ENCODE measurements at regions not wholly inside any gene's neighbourhood (a gene's known extent, or its start where the extent isn't known, plus 50 kb on each side); places are given as distances from the start of the nearest gene placed in this dataset.

GRCh38 chr2:22027345-22028005 is 903.7 kb downstream of the TDRD15 start:
- POLR2A ChIA-PET = no interaction called here
- WGBS (ENCODE audit: missing lambda C conversion rate) = 0% methylated on average over 2 of the region's 2 CpGs
- H3K4me3 ChIP-seq = no peak overlapping the region
- H3K27ac ChIP-seq = no peak overlapping the region
- H3K4me1 ChIP-seq = no peaks in the 10 kb centered on the region
- FAIRE-seq = no peak
- CTCF ChIA-PET = no interaction called here
- DNase-seq (ENCODE audit: low read depth in 1 of 2, low spot score in 1 of 2) = no peak
- no peak for TF ChIP-seq RAD21 (conservative IDR thresholded peaks at IDR 0.05 in 1 of 2, IDR thresholded peaks at IDR 0.05 in 1 of 2)
- no peak for TF ChIP-seq ZC3H11A (IDR thresholded peaks at IDR 0.05)
- TF ChIP-seq CBX8 (IDR thresholded peaks at IDR 0.05) = no peak
- TF ChIP-seq FOSL2 (IDR thresholded peaks at IDR 0.05) = no peak
- TF ChIP-seq FOSL2 (CRISPR knock-in tag; IDR thresholded peaks at IDR 0.05) = no peak
- TF ChIP-seq RCOR1 (IDR thresholded peaks at IDR 0.05; ENCODE audit: low read depth, low read length) = no peak
- no peak for TF ChIP-seq USF2 (IDR thresholded peaks at IDR 0.05)
- no peak for TF ChIP-seq BHLHE40 (IDR thresholded peaks at IDR 0.05; ENCODE audit: low read depth, low read length)
- no peak for TF ChIP-seq CTCF (IDR thresholded peaks at IDR 0.05)
- TF ChIP-seq RFX5 (IDR thresholded peaks at IDR 0.05) = no peak
- H3K9me3 ChIP-seq = no peaks in the 10 kb centered on the region
- H3K4me2 ChIP-seq = no peak overlapping the region
- no peak for ATAC-seq

GRCh38 chr2:22035361-22035830 is 911.6 kb downstream of the TDRD15 start:
- ChIA-PET CTCF (no interaction called here), POLR2A (no interaction called here)
- no peak overlapping the region for H3K27ac ChIP-seq
- H3K4me1 ChIP-seq = no peaks in the 10 kb centered on the region
- no peaks in the 10 kb centered on the region; the same call in 2 of the 3 replicates for H3K9me3 ChIP-seq
- H3K4me2 ChIP-seq = no peak overlapping the region
- ATAC-seq = no peak
- no peak overlapping the region for H3K4me3 ChIP-seq
- no peak for DNase-seq (ENCODE audit: low read depth in 1 of 2, low spot score in 1 of 2)
- no peak for FAIRE-seq
- TF ChIP-seq RARB (CRISPR knock-in tag; IDR thresholded peaks at IDR 0.05) = no peak
- TF ChIP-seq JUNB (IDR thresholded peaks at IDR 0.05) = no peak
- TF ChIP-seq CBX2 (IDR thresholded peaks at IDR 0.05; ENCODE audit: borderline replicate concordance, low read depth) = no peak
- TF ChIP-seq RFX5 (IDR thresholded peaks at IDR 0.05) = no peak
- no peak for TF ChIP-seq SMC3 (IDR thresholded peaks at IDR 0.05)
- no peak for TF ChIP-seq MAZ (IDR thresholded peaks at IDR 0.05; ENCODE audit: borderline replicate concordance, low read depth, low read length)
- TF ChIP-seq ZFP36 (IDR thresholded peaks at IDR 0.05; ENCODE audit: borderline replicate concordance, partially characterized antibody) = no peak
- TF ChIP-seq CTCF (IDR thresholded peaks at IDR 0.05) = no peak
- TF ChIP-seq TP53 (CRISPR knock-in tag; IDR thresholded peaks at IDR 0.05) = no peak
- TF ChIP-seq POLR2AphosphoS2 (conservative IDR thresholded peaks at IDR 0.05; ENCODE audit: low read length) = no peak
- TF ChIP-seq HDAC2 (IDR thresholded peaks at IDR 0.05) = no peak
- TF ChIP-seq HES2 (IDR thresholded peaks at IDR 0.05) = no peak
- no peak for TF ChIP-seq FOXS1 (CRISPR knock-in tag; IDR thresholded peaks at IDR 0.05)
- 0% methylated on average over 1 of the region's 1 CpG for WGBS (ENCODE audit: missing lambda C conversion rate)
